ENCODE measurements at regions not wholly inside any gene's neighbourhood (a gene's known extent, or its start where the extent isn't known, plus 50 kb on each side); places are given as distances from the start of the nearest gene placed in this dataset.

- Histone ChIP-seq H3K4me3 (replicated peaks; ENCODE audit: low read depth, low read length) (no peak overlapping the region), H3K27me3 (replicated peaks; ENCODE audit: control insufficient read depth, insufficient read depth, low read length) (no peaks in the 10 kb centered on the region; the same call in 1 of the 2 replicates), H3K36me3 (ENCODE audit: control insufficient read depth, insufficient read depth, low read length) (no peaks in the 10 kb centered on the region)
- TF ChIP-seq CTCF (IDR thresholded peaks at IDR 0.05; ENCODE audit: insufficient read depth, low read length, poor library complexity, severe bottlenecking) = no peak
- DNase-seq (ENCODE audit: extremely low read depth, insufficient read length) = no peak
Observed at GRCh38 chr12:13691598-13691997, 289.8 kb downstream of the GRIN2B start.

GRCh38 chr12:13687633-13688032 is 293.8 kb downstream of the GRIN2B start:
- no peak for DNase-seq (ENCODE audit: extremely low read depth, insufficient read length)
- TF ChIP-seq CTCF (IDR thresholded peaks at IDR 0.05; ENCODE audit: insufficient read depth, low read length, poor library complexity, severe bottlenecking) = no peak
- Histone ChIP-seq H3K4me3 (replicated peaks; ENCODE audit: low read depth, low read length) (no peak overlapping the region), H3K27me3 (replicated peaks; ENCODE audit: control insufficient read depth, insufficient read depth, low read length) (no peaks in the 10 kb centered on the region; the same call in 1 of the 2 replicates), H3K36me3 (ENCODE audit: control insufficient read depth, insufficient read depth, low read length) (no peaks in the 10 kb centered on the region)

- Histone ChIP-seq H3K4me3 (replicated peaks; ENCODE audit: low read depth, low read length) (no peak overlapping the region), H3K27me3 (replicated peaks; ENCODE audit: control insufficient read depth, insufficient read depth, low read length) (no peaks in the 10 kb centered on the region; the same call in 1 of the 2 replicates), H3K36me3 (ENCODE audit: control insufficient read depth, insufficient read depth, low read length) (no peaks in the 10 kb centered on the region)
- TF ChIP-seq CTCF (IDR thresholded peaks at IDR 0.05; ENCODE audit: insufficient read depth, low read length, poor library complexity, severe bottlenecking) = no peak
- no peak for DNase-seq (ENCODE audit: extremely low read depth, insufficient read length)
Observed at GRCh38 chr12:13686260-13686659, 295.1 kb downstream of the GRIN2B start.

GRCh38 chr12:13680916-13681315 is 300.5 kb downstream of the GRIN2B start:
- Histone ChIP-seq H3K4me3 (replicated peaks; ENCODE audit: low read depth, low read length) (no peak overlapping the region), H3K27me3 (replicated peaks; ENCODE audit: control insufficient read depth, insufficient read depth, low read length) (no peaks in the 10 kb centered on the region), H3K36me3 (ENCODE audit: control insufficient read depth, insufficient read depth, low read length) (no peaks in the 10 kb centered on the region)
- no peak for DNase-seq (ENCODE audit: extremely low read depth, insufficient read length)
- no peak for TF ChIP-seq CTCF (IDR thresholded peaks at IDR 0.05; ENCODE audit: insufficient read depth, low read length, poor library complexity, severe bottlenecking)

- Histone ChIP-seq H3K36me3 (ENCODE audit: control insufficient read depth, insufficient read depth, low read length) (no peaks in the 10 kb centered on the region), H3K4me3 (replicated peaks; ENCODE audit: low read depth, low read length) (no peak overlapping the region), H3K27me3 (replicated peaks; ENCODE audit: control insufficient read depth, insufficient read depth, low read length) (no peaks in the 10 kb centered on the region; the same call in 1 of the 2 replicates)
- no peak for DNase-seq (ENCODE audit: extremely low read depth, insufficient read length)
- no peak for TF ChIP-seq CTCF (IDR thresholded peaks at IDR 0.05; ENCODE audit: insufficient read depth, low read length, poor library complexity, severe bottlenecking)
Observed at GRCh38 chr12:13676880-13677279, 304.5 kb downstream of the GRIN2B start.

GRCh38 chr12:13670285-13670866 is 311.0 kb downstream of the GRIN2B start:
- no peak for TF ChIP-seq CTCF (IDR thresholded peaks at IDR 0.05; ENCODE audit: insufficient read depth, low read length, poor library complexity, severe bottlenecking)
- Histone ChIP-seq H3K4me3 (replicated peaks; ENCODE audit: low read depth, low read length) (no peak overlapping the region), H3K36me3 (ENCODE audit: control insufficient read depth, insufficient read depth, low read length) (no peaks in the 10 kb centered on the region), H3K27me3 (replicated peaks; ENCODE audit: control insufficient read depth, insufficient read depth, low read length) (no peaks in the 10 kb centered on the region; the same call in none of the 2 replicates)
- no peak for DNase-seq (ENCODE audit: extremely low read depth, insufficient read length)

All from GM06990 (cell line).